Ovary (tissue), 3 donors: ENCODE measurements at regions not wholly inside any gene's neighbourhood (a gene's known extent, or its start where the extent isn't known, plus 50 kb on each side); places are given as distances from the start of the nearest gene placed in this dataset.

Experiments
- CTCF ChIP-seq, 3 donors: fragments of 450-650 bp in 2 of 3; fragments of 200-600 bp in 1 of 3; IDR thresholded peaks; one replicate each; pipeline versions ENCODE4 v1.5.1 to v1.8.0; 2016 to 2022; ENCODE audit warnings: antibody characterized with exemption in 3 of 3, mild to moderate bottlenecking in 1 of 3
- EP300 ChIP-seq: sonication (generic); formaldehyde crosslinking; IDR thresholded peaks from one replicate; pipeline ENCODE4 v1.6.1; 2017; ENCODE audit warnings: antibody characterized with exemption
- donor health status: DM: no; HTN: no; CAD: no.

GRCh38 chr1:79517470-79518224 is 511.1 kb upstream of the ADGRL4 start:
- TF ChIP-seq CTCF (IDR thresholded peaks at IDR 0.05), result no peak
- no peak for TF ChIP-seq EP300
